NCI-H748 treated with DMSO at 0.1 percent for 48 hours (cell line): ENCODE measurements at regions not wholly inside any gene's neighbourhood (a gene's known extent, or its start where the extent isn't known, plus 50 kb on each side); places are given as distances from the start of the nearest gene placed in this dataset.
A peak's percentile ranks its signal among the peaks of the same experiment; 100 is the strongest.

Source experiments
- DNase-seq: peaks from one replicate; lab custom pipeline; 2025; lab: John Stamatoyannopoulos, UW

GRCh38 chr9:3161912-3162311, 318.0 kb upstream of the PUM3 start:
- no peak for DNase-seq

- DNase-seq: no peak
Observed at GRCh38 chr9:3157011-3157410, 313.1 kb upstream of the PUM3 start.

- DNase-seq: no peak
Observed at GRCh38 chr9:3151672-3152576, 308.0 kb upstream of the PUM3 start.

- DNase-seq: no peak
Observed at GRCh38 chr9:3150074-3150473, 306.2 kb upstream of the PUM3 start.

GRCh38 chr9:3138231-3139229, 294.6 kb upstream of the PUM3 start:
- no peak for DNase-seq

GRCh38 chr9:3137347-3137695, 293.4 kb upstream of the PUM3 start:
- no peak for DNase-seq

GRCh38 chr9:3136686-3137346, 292.9 kb upstream of the PUM3 start:
- DNase-seq: no peak

- DNase-seq: no peak
Observed at GRCh38 chr9:3136230-3136629, 292.3 kb upstream of the PUM3 start.

GRCh38 chr9:3127564-3127963, 283.7 kb upstream of the PUM3 start:
- DNase-seq: no peak

- no peak for DNase-seq
Observed at GRCh38 chr9:3125602-3126405, 281.9 kb upstream of the PUM3 start.

- no peak for DNase-seq
Observed at GRCh38 chr9:3124001-3124400, 280.1 kb upstream of the PUM3 start.

GRCh38 chr9:3118081-3118480, 274.2 kb upstream of the PUM3 start:
- no peak for DNase-seq

GRCh38 chr9:3099646-3100045, 255.8 kb upstream of the PUM3 start:
- DNase-seq: no peak

- DNase-seq: peak; percentile 52
Observed at GRCh38 chr9:3088219-3088618, 244.3 kb upstream of the PUM3 start.

GRCh38 chr9:3087697-3088096, 243.8 kb upstream of the PUM3 start:
- DNase-seq: no peak

GRCh38 chr9:3080951-3081350, 237.1 kb upstream of the PUM3 start:
- DNase-seq: no peak

- no peak for DNase-seq
Observed at GRCh38 chr9:3074247-3074646, 230.4 kb upstream of the PUM3 start.

GRCh38 chr9:3066591-3066990, 222.7 kb upstream of the PUM3 start:
- no peak for DNase-seq

GRCh38 chr9:3059781-3060468, 216.0 kb upstream of the PUM3 start:
- DNase-seq: no peak

- no peak for DNase-seq
Observed at GRCh38 chr9:3058409-3058808, 214.5 kb upstream of the PUM3 start.

- no peak for DNase-seq
Observed at GRCh38 chr9:3054017-3054586, 210.2 kb upstream of the PUM3 start.
